IPS DF 6.9 (cell line): ENCODE measurements at regions not wholly inside any gene's neighbourhood (a gene's known extent, or its start where the extent isn't known, plus 50 kb on each side); places are given as distances from the start of the nearest gene placed in this dataset.

ENCODE experiments used
- DNase-seq: peaks from one replicate; pipeline ENCODE4 v3.0.0-alpha.2; 2013; ENCODE audit warnings: low read depth, low spot score
- H3K27ac ChIP-seq: one replicate; pipeline ENCODE4 v1.5.1; 2013; ENCODE audit warnings: low read length, control low read depth
- H3K27me3 ChIP-seq: 2 replicates; pipeline ENCODE4 v1.6.1; 2013; ENCODE audit warnings: mild to moderate bottlenecking, low read length; ENCODE audit not compliant: control insufficient read depth, insufficient read depth
- H3K36me3 ChIP-seq: 2 replicates; pipeline ENCODE4 v1.6.1; 2013; ENCODE audit warnings: low read length; ENCODE audit not compliant: control insufficient read depth, insufficient read depth
- H3K4me1 ChIP-seq: 2 replicates; pipeline ENCODE4 v1.6.1; 2013; ENCODE audit warnings: low read length; ENCODE audit not compliant: control insufficient read depth, insufficient read depth
- H3K4me3 ChIP-seq: 2 replicates; pipeline ENCODE4 v1.5.1; 2013; ENCODE audit warnings: mild to moderate bottlenecking, low read length
- H3K9me3 ChIP-seq: 2 replicates; pipeline ENCODE4 v1.6.1; 2013; ENCODE audit warnings: low read length, inconsistent platforms; ENCODE audit not compliant: control insufficient read depth, insufficient read depth
- WGBS: extraction: QIAGEN DNeasy Blood & Tissue Kit; methylation state at CpG from one replicate; pipeline ENCODE4 v1.1.7; 2013; ENCODE audit warnings: mixed read lengths, missing lambda C conversion rate; ENCODE audit not compliant: insufficient read length, insufficient coverage; 5-methylcytosine and 5-hydroxymethylcytosine counted together

GRCh38 chr3:176075491-176075890 is 1121.8 kb downstream of the TBL1XR1 start:
- no peak for DNase-seq
- Histone ChIP-seq H3K36me3 (no peaks in the 10 kb centered on the region), H3K9me3 (no peaks in the 10 kb centered on the region; the same call in 1 of the 2 replicates), H3K4me1 (no peaks in the 10 kb centered on the region), H3K27me3 (no peaks in the 10 kb centered on the region), H3K27ac (no peak overlapping the region), H3K4me3 (no peak overlapping the region)
- no CpG with 5 or more reads among the region's 1 CpG for WGBS

GRCh38 chr3:176075046-176075445 is 1122.2 kb downstream of the TBL1XR1 start:
- H3K4me1 ChIP-seq, result no peaks in the 10 kb centered on the region
- no peak overlapping the region for H3K4me3 ChIP-seq

GRCh38 chr3:176074096-176074495 is 1123.2 kb downstream of the TBL1XR1 start:
- Histone ChIP-seq H3K27me3 (no peaks in the 10 kb centered on the region), H3K4me3 (no peak overlapping the region), H3K9me3 (no peaks in the 10 kb centered on the region), H3K27ac (no peak overlapping the region), H3K4me1 (no peaks in the 10 kb centered on the region), H3K36me3 (no peaks in the 10 kb centered on the region)
- no CpG with 5 or more reads among the region's 2 CpGs for WGBS
- no peak for DNase-seq

More at GRCh38 chr3:176075046-176075445, 1122.2 kb downstream of the TBL1XR1 start:
- no peaks in the 10 kb centered on the region; the same call in 1 of the 2 replicates for H3K9me3 ChIP-seq
- no peaks in the 10 kb centered on the region for H3K27me3 ChIP-seq
- DNase-seq, result no peak
- no peaks in the 10 kb centered on the region for H3K36me3 ChIP-seq
- no peak overlapping the region for H3K27ac ChIP-seq

GRCh38 chr3:176071943-176072342 is 1125.3 kb downstream of the TBL1XR1 start:
- no peak overlapping the region for H3K4me3 ChIP-seq
- no peak for DNase-seq
- no CpG with 5 or more reads among the region's 2 CpGs for WGBS
- no peaks in the 10 kb centered on the region for H3K36me3 ChIP-seq
- H3K27ac ChIP-seq, result no peak overlapping the region
- H3K27me3 ChIP-seq, result no peaks in the 10 kb centered on the region
- no peaks in the 10 kb centered on the region for H3K4me1 ChIP-seq
- H3K9me3 ChIP-seq, result no peaks in the 10 kb centered on the region

DNA sequence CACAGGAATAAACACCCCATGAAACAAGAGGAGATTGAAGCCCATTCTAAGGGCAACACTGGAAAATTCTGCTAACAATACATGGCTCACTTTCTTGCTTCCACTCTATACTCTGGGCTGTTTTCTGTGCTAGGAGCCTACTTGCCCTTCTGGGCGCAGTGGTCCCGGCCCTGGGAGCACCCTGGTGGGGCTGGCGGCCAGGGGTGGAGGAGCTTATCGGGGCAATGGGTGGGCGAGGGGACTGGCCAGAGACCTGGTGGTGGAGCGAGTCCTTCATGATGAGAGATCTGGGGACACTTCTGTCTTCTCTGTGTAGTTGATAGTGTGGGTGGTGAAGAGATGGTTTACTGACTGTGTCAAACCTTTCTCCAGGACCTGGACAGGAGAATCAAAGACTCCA is 1128.5 kb downstream of the TBL1XR1 start:
- no peaks in the 10 kb centered on the region for H3K36me3 ChIP-seq
- H3K4me1 ChIP-seq, result no peaks in the 10 kb centered on the region
- H3K4me3 ChIP-seq, result no peak overlapping the region
- no peaks in the 10 kb centered on the region for H3K9me3 ChIP-seq
- no CpG with 5 or more reads among the region's 6 CpGs for WGBS
- H3K27me3 ChIP-seq, result no peaks in the 10 kb centered on the region
- H3K27ac ChIP-seq, result no peak overlapping the region
- DNase-seq, result no peak

- Histone ChIP-seq H3K27me3 (no peaks in the 10 kb centered on the region), H3K4me1 (peaks cover 2% of the 10 kb centered on the region; the same call in 1 of the 2 replicates), H3K27ac (no peak overlapping the region), H3K9me3 (no peaks in the 10 kb centered on the region), H3K36me3 (no peaks in the 10 kb centered on the region), H3K4me3 (no peak overlapping the region)
- no peak for DNase-seq
These were observed 1138.4 kb downstream of the TBL1XR1 start for GRCh38 chr3:176058856-176059255.

DNA sequence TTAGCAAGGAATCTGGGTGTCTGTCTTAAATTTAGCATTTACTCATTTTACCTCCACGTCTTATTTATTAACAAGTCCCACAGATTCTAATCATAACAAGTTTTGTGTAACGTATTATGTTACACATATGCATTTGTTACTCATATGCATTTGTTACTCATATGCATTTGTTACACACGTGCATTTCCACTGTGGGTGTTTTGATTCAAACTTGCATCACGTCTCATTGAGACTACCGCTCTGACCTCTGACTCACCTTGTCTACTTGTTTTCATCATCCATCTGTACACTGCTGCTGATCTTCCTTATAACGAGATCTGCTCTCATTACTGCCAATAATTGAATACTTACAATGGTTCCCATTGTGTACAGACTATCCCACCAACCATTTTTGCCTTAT is 1141.4 kb downstream of the TBL1XR1 start:
- H3K27ac ChIP-seq, result no peak overlapping the region
- H3K27me3 ChIP-seq, result no peaks in the 10 kb centered on the region
- 100% methylated on average over 2 of the region's 6 CpGs for WGBS
- DNase-seq, result no peak
- H3K36me3 ChIP-seq, result no peaks in the 10 kb centered on the region
- peaks cover 2% of the 10 kb centered on the region; the same call in 1 of the 2 replicates for H3K4me1 ChIP-seq
- no peak overlapping the region for H3K4me3 ChIP-seq
- H3K9me3 ChIP-seq, result no peaks in the 10 kb centered on the region

DNA sequence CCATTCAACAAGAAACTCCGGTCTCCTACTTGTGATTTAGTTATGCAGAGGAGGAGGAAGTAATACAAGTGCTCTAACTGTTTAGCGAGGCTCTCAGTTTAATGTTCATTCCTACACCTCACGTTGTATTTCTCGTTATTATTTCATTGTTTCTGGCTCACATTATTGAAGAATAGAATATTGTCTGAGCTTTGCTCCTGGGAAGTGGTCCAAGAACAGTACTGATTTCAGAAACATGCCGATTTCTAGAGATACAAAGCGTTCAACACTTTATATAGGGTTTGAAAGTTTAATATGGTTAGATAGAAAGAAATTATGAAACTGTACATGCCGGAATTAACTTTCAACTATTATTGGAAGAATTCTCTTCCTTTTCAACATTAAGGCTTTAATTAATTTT is 1145.5 kb downstream of the TBL1XR1 start:
- Histone ChIP-seq H3K4me1 (peaks cover 2% of the 10 kb centered on the region; the same call in 1 of the 2 replicates), H3K36me3 (no peaks in the 10 kb centered on the region), H3K27ac (no peak overlapping the region), H3K4me3 (no peak overlapping the region), H3K9me3 (no peaks in the 10 kb centered on the region), H3K27me3 (no peaks in the 10 kb centered on the region)
- DNase-seq, result no peak
- WGBS, result no CpG with 5 or more reads among the region's 7 CpGs

DNA sequence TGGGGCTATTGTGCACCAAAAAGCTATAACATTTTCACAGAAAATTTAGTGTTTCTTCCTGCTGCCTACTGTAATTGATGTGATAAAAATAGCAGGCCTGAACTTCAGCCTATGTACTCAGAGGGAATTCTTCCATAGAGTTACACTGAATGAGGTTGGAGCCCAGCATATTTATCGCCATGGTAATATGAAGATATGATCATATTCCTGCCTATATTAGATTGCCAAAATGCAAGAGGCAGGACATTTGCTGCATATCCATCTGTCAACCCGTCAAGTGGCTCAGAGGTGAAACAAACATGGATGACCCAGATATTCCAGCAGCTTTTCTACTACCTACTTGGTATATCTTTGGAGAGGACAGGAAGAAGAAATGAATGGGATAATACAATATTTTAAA is 1150.6 kb downstream of the TBL1XR1 start:
- no CpG with 5 or more reads among the region's 2 CpGs for WGBS
- H3K27ac ChIP-seq, result no peak overlapping the region

DNA sequence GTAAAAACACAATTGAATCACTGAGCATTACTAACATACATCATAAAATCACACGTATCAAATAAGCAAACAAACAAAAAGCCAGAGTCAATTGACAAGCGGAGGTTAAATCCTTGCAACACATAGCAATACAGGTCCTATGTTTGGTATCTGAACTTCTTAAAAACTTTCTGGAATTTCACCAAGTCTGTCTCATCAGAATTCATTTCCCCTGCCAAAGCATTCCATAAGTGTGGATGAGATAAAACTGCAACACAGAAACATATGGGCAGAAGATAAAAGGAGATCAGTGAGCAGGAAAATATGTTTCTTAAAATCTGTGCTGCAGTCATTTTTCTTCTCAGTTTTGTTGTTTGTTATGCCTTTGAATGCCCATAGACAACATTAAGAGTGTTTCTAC is 1155.5 kb downstream of the TBL1XR1 start:
- Histone ChIP-seq H3K27ac (no peak overlapping the region), H3K36me3 (no peaks in the 10 kb centered on the region), H3K4me1 (no peaks in the 10 kb centered on the region), H3K9me3 (no peaks in the 10 kb centered on the region), H3K27me3 (no peaks in the 10 kb centered on the region), H3K4me3 (no peak overlapping the region)
- no CpG with 5 or more reads among the region's 2 CpGs for WGBS
- no peak for DNase-seq

More for the DNA sequence above, 1150.6 kb downstream of the TBL1XR1 start:
- Histone ChIP-seq H3K4me3 (no peak overlapping the region), H3K4me1 (no peaks in the 10 kb centered on the region), H3K36me3 (no peaks in the 10 kb centered on the region), H3K27me3 (no peaks in the 10 kb centered on the region), H3K9me3 (no peaks in the 10 kb centered on the region)
- DNase-seq, result no peak

- H3K9me3 ChIP-seq, result no peaks in the 10 kb centered on the region
- no CpG with 5 or more reads among the region's 4 CpGs for WGBS
- no peak overlapping the region for H3K27ac ChIP-seq
- no peak for DNase-seq
- H3K4me1 ChIP-seq, result no peaks in the 10 kb centered on the region
- H3K27me3 ChIP-seq, result no peaks in the 10 kb centered on the region
- no peak overlapping the region for H3K4me3 ChIP-seq
- H3K36me3 ChIP-seq, result no peaks in the 10 kb centered on the region
These were observed 1156.1 kb downstream of the TBL1XR1 start for GRCh38 chr3:176041185-176041584.
